H1 (cell line): ENCODE measurements at regions not wholly inside any gene's neighbourhood (a gene's known extent, or its start where the extent isn't known, plus 50 kb on each side); places are given as distances from the start of the nearest gene placed in this dataset.

ENCODE experiments used
- EP300 ChIP-seq, 2 experiments: IDR thresholded peaks; 1 replicate in 1 of 2; 2 replicates in 1 of 2; pipeline ENCODE4 v1.6.1; 2011 to 2012; ENCODE audit warnings: low read depth in 2 of 2, low read length in 2 of 2, mild to moderate bottlenecking in 2 of 2, borderline replicate concordance in 1 of 2, inconsistent platforms in 1 of 2, moderate library complexity in 1 of 2
- HDAC2 ChIP-seq, 2 experiments: fragments of 300-600 bp in 1 of 2; sonication (generic) in 1 of 2; IDR thresholded peaks; 2 replicates each; pipeline ENCODE4 v1.6.1; 2011 to 2012; ENCODE audit warnings: low read depth in 2 of 2, low read length in 2 of 2, mild to moderate bottlenecking in 2 of 2, moderate library complexity in 2 of 2, borderline replicate concordance in 1 of 2, inconsistent platforms in 1 of 2
- POLR2AphosphoS5 ChIP-seq: IDR thresholded peaks from 2 replicates; pipeline ENCODE4 v1.6.1; 2011; ENCODE audit warnings: low read depth, low read length
- RNF2 ChIP-seq: fragments of 200-900, 300-1000 bp; sonication (generic); IDR thresholded peaks from 2 replicates; pipeline ENCODE4 v1.7.1; 2016; ENCODE audit warnings: borderline replicate concordance, low read depth, mild to moderate bottlenecking, antibody characterized with exemption, low read length; ENCODE audit not compliant: poor library complexity, severe bottlenecking; ENCODE audit errors: missing control alignments
- SUZ12 ChIP-seq: fragments of 200-600 bp; sonication (generic); IDR thresholded peaks from 2 replicates; pipeline ENCODE4 v1.6.1; 2012; ENCODE audit warnings: mild to moderate bottlenecking, inconsistent platforms, low read length, moderate library complexity, mixed read lengths
- TAF1 ChIP-seq: IDR thresholded peaks from 2 replicates; pipeline ENCODE4 v1.6.1; 2011; ENCODE audit warnings: mild to moderate bottlenecking, low read depth, low read length
- TBP ChIP-seq: IDR thresholded peaks from 2 replicates; pipeline ENCODE4 v1.6.1; 2011; ENCODE audit warnings: low read depth, low read length, improper control_type of control experiment
- TF ChIP-seq, protein P1 (sequence below), 3 experiments: IDR thresholded peaks; 1 replicate in 2 of 3; 2 replicates in 1 of 3; pipeline versions ENCODE4 v1.5.1 to v1.6.1; 2011; ENCODE audit warnings: low read length in 3 of 3, mild to moderate bottlenecking in 3 of 3, inconsistent platforms in 2 of 3, low read depth in 1 of 3, moderate library complexity in 1 of 3; ENCODE audit not compliant: insufficient read depth in 1 of 3; ENCODE audit errors: control extremely low read depth in 1 of 3
- TF ChIP-seq, protein P2 (sequence below): IDR thresholded peaks from 2 replicates; pipeline ENCODE4 v1.6.1; 2011; ENCODE audit warnings: low read length, improper control_type of control experiment
- TF ChIP-seq, protein P3 (sequence below): IDR thresholded peaks from 2 replicates; pipeline ENCODE4 v1.6.1; 2012; ENCODE audit warnings: inconsistent platforms

DNA sequence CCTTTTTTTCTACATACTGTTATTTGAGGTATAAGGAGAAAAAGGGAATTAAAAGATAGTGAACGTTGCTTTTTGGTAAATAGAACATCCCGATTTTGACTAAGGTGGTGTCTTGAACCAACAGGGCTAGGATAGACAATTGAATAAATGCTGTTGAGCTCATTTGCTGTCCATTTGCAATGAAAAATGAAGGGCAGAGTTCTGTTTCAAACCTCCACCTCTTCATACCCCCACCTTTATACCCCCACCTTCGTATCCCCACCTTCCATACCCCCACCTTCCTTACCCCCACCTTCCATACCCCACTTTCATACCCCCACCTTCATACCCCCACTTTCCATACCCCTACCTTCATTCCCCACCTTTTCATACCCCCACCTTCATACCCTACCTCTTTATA is 93.4 kb upstream of the NAA20 start:
- TF ChIP-seq, protein P1, sequence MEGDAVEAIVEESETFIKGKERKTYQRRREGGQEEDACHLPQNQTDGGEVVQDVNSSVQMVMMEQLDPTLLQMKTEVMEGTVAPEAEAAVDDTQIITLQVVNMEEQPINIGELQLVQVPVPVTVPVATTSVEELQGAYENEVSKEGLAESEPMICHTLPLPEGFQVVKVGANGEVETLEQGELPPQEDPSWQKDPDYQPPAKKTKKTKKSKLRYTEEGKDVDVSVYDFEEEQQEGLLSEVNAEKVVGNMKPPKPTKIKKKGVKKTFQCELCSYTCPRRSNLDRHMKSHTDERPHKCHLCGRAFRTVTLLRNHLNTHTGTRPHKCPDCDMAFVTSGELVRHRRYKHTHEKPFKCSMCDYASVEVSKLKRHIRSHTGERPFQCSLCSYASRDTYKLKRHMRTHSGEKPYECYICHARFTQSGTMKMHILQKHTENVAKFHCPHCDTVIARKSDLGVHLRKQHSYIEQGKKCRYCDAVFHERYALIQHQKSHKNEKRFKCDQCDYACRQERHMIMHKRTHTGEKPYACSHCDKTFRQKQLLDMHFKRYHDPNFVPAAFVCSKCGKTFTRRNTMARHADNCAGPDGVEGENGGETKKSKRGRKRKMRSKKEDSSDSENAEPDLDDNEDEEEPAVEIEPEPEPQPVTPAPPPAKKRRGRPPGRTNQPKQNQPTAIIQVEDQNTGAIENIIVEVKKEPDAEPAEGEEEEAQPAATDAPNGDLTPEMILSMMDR (IDR thresholded peaks at IDR 0.05; ENCODE audit: control extremely low read depth in 1 of 3, insufficient read depth in 1 of 3, low read depth in 1 of 3, low read length in 3 of 3) = no peak
- no peak for TF ChIP-seq EP300 (IDR thresholded peaks at IDR 0.05; ENCODE audit: borderline replicate concordance in 1 of 2, low read depth in 2 of 2, low read length in 2 of 2)
- TF ChIP-seq TBP = no peak
- TF ChIP-seq, protein P2, sequence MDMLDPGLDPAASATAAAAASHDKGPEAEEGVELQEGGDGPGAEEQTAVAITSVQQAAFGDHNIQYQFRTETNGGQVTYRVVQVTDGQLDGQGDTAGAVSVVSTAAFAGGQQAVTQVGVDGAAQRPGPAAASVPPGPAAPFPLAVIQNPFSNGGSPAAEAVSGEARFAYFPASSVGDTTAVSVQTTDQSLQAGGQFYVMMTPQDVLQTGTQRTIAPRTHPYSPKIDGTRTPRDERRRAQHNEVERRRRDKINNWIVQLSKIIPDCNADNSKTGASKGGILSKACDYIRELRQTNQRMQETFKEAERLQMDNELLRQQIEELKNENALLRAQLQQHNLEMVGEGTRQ = no peak
- TF ChIP-seq, protein P3, sequence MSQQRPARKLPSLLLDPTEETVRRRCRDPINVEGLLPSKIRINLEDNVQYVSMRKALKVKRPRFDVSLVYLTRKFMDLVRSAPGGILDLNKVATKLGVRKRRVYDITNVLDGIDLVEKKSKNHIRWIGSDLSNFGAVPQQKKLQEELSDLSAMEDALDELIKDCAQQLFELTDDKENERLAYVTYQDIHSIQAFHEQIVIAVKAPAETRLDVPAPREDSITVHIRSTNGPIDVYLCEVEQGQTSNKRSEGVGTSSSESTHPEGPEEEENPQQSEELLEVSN = no peak
- no peak for TF ChIP-seq POLR2AphosphoS5
- TF ChIP-seq RNF2 = no peak
- no peak for TF ChIP-seq SUZ12
- TF ChIP-seq TAF1 = no peak
- TF ChIP-seq HDAC2 (IDR thresholded peaks at IDR 0.05; ENCODE audit: borderline replicate concordance in 1 of 2, low read depth in 2 of 2, low read length in 2 of 2) = no peak
